HG03432 (cell line): ENCODE measurements at regions not wholly inside any gene's neighbourhood (a gene's known extent, or its start where the extent isn't known, plus 50 kb on each side); places are given as distances from the start of the nearest gene placed in this dataset.

Experiments
- ATAC-seq: cut with Tn5 transposase; IDR thresholded peaks from one replicate; pipeline ENCODE4 v1.9.1; 2021; ENCODE audit warnings: mild to moderate bottlenecking, moderate library complexity; ENCODE audit not compliant: unreplicated experiment

GRCh38 chrX:39381422-39381821, 580.2 kb downstream of the MID1IP1 start:
- no peak for ATAC-seq

GRCh38 chrX:39384996-39385395, 583.7 kb downstream of the MID1IP1 start:
- ATAC-seq, result no peak

- ATAC-seq, result no peak
These were observed 587.5 kb downstream of the MID1IP1 start for GRCh38 chrX:39388730-39389129.

DNA sequence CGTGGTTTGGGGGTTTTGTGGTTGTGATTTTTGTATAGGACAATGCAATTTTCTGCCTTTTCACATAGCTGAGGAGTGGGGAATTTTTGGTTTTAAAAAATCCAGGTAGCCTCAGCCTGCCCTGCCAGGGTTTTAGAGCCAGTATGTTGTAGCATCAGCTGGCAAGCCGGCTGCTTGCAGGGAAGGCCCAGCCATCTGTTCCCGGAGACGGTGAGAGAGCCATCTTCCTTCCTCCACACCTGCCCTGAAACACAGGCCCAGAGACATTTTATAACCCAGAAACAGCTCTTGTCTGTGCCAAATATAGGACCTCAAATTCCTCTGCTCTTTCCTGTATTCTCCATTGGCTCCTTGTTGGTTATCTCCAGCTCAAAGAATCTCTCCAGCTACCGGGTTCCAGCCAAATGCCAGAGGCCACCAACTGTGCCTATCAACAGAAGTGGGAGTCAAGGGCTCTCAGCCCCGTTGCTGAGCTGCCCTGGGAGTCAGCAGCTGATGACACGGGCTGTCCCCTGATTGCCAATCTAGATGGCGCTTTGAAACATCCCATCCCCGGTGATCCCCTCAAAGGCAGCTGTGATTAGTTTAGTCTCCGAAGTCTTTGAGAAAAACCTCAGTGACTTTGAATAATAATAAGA, 595.2 kb downstream of the MID1IP1 start:
- ATAC-seq, result no peak

DNA sequence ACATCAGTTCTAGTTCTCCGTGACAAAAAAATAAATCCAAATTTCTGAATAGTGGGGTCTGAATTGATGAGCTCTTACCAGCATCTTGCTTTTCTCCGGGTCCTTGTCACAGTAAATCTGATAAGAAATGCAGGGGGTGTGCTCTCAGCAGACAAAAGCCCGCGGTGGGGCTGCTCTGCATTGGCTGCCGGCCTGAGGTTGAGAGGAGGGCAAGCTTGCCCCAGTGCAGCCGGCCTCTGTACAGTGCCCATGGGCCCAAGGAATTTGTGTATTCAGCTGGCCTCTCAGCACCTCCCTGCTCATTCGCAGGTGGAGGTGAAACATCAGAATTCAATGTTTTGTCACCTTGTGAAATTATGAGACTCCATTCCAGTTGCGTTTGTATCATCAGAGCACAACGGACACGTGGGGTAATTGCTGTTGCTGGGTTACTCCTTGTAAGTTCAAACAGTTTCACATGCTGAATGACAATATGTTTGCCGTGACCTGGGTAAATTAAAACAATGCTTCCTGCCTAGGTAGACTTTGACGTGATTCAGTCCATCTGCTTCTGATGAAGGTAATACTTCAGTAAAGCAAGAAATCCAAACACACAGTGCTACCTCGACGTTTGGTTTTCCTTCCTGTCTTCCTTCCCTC, 596.4 kb downstream of the MID1IP1 start:
- ATAC-seq, result no peak

DNA sequence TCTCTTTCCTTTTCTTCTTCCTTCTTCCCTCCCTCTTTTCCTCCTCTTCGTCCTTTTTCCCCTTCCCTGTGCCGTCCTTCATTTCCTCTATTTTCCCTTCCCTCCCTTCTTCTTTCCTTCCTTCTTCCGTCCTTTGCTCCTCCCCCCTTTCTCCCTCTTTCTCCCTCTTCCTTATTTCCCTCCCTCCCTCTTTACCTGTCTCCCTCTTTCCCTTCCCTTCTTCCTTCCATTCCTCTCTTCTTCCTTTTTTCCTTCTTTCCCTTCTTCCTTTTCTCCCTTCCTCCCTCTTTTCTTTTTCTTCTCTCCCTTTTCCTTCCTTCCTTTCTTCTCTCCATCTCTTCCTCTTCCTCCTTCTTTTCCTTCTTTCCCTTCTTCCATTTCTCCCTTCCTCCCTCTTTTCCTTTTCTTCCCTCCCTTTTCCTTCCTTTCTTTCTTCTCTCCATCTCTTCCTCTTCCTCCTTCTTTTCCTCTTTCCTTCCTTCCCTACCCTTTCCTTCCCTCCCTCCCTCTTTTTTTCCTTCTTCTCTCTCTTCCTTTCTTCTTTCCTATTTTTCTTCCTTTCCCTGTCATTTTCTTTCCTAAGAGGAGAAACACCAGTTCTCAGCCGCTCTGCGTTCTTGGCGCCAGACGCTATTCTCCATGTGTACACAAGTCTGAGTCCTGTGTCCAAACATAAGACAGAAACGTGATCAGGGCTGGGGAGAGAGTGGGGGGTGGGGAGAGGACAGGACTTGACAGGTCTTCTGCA, 597.1 kb downstream of the MID1IP1 start:
- ATAC-seq, result no peak

GRCh38 chrX:39398963-39399261, 597.7 kb downstream of the MID1IP1 start:
- ATAC-seq, result no peak

GRCh38 chrX:39399387-39399786, 598.1 kb downstream of the MID1IP1 start:
- ATAC-seq, result no peak

- ATAC-seq, result no peak
These were observed 600.3 kb downstream of the MID1IP1 start for GRCh38 chrX:39401483-39402110.

DNA sequence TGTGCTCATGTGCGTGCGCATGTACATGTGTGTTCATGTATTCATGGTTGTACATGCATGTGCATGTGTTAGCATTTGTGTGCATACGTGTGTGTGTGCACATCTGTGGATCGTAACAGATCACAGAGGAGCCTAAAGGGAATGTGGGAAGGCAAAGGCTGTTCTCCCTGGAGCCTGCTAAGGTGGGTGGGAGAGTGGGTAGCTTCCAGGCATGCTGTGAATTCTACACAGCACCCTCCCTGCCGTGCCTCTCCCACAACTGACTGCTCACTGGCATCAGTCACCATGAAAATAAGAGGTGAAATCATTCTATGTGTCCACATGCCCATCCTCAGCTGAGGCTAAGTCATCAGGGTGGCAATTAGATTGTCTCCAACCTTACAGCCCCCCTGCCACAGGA, 600.9 kb downstream of the MID1IP1 start:
- ATAC-seq, result no peak

GRCh38 chrX:39406799-39407198, 605.5 kb downstream of the MID1IP1 start:
- ATAC-seq, result no peak

- no peak for ATAC-seq
These were observed 608.1 kb downstream of the MID1IP1 start for GRCh38 chrX:39409246-39409917.

GRCh38 chrX:39414290-39414854, 613.1 kb downstream of the MID1IP1 start:
- no peak for ATAC-seq

DNA sequence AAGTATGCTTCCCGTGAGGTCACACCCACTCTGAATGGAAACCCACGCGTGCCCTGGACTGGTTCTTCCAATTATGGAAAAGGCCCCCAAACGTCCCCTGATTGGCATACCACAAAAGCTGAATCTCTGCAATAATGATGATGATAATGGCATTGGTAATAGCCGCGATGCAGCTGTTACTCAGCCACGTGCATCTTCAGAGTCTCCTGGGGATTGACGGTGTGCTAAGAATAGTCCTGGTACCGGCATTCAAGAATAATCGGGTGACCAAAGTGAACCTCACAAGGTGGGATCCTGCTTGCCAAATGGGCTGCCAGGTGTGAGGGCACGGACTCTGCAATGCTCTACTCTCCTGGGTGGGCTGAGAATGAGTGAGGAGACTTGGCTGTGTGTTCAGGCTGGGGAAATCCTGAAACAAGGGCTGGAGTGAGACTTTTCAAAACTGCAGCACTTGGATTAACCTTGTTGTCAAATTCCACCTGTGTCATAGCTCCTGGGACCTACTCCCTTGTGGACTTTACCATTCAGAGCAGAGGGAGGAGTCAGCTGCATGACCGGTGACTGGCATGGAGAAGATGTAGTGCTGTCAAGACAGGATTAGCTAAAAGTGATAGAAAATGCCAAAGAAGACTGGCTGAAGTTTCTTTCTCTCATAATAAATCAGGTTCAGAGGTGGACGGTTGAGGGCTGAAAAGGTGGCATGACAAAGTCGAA, 615.4 kb downstream of the MID1IP1 start:
- ATAC-seq, result no peak

GRCh38 chrX:39418254-39418704, 617.0 kb downstream of the MID1IP1 start:
- no peak for ATAC-seq

DNA sequence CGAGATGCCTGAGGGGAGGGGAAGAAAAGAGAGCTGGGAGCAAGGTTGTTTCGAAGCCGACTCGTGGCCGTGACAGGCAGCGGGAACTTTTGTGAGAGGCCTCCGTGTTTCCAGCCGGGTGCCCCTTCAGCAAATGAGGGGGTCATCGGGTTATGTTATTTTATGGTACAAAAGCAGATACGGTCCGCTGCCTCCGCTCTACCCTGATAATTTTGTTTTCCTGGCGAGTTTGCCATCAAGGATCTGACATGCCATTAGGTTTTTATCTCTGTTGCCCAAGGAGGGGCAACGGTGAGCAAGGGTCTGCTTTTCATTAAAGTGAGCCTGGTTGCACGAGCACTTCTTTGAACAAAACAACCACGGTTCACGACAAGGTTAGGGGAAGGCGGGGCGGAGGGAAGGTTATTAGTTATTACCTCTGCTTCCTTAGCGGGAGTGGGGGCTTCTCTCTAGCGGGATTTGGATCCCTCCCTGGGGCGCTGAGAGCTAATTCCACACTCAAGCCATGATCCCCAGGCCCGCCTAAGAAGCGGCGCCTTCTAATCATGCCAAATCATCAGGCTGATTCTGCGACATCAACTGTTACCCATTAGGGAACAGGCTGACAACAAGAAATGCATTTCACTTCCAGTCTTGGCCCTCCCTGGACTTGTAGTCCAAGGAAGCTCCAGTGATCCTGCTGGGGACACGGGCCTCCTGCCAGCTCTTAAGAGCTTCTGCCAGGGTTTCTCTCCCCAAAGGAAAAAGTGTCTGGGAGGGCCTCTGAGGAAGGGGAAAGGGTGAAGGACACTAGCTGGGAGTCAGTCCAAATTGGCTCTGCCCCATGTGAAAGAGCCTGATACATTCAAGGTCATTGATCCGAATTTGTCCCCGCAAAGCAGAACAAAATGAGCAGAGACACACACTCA, 617.7 kb downstream of the MID1IP1 start:
- no peak for ATAC-seq

DNA sequence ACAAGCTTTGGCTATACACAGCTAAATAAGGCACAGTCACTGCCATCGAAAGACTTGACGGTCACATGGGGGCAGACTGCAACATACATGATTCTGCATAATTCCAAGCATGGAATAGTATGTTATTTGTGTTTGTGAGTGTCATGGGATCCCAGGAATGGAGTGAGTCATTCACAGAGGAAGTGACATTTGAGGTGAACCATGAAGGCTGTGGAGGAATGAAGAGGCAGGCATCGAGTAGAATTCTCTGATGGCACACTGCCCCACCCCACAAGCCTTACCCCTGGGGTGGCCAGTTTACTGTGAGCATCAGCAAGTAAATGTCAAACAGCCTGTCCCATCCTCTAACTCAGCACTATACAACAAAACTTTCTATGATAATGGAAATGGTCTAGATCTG, 619.7 kb downstream of the MID1IP1 start:
- no peak for ATAC-seq

DNA sequence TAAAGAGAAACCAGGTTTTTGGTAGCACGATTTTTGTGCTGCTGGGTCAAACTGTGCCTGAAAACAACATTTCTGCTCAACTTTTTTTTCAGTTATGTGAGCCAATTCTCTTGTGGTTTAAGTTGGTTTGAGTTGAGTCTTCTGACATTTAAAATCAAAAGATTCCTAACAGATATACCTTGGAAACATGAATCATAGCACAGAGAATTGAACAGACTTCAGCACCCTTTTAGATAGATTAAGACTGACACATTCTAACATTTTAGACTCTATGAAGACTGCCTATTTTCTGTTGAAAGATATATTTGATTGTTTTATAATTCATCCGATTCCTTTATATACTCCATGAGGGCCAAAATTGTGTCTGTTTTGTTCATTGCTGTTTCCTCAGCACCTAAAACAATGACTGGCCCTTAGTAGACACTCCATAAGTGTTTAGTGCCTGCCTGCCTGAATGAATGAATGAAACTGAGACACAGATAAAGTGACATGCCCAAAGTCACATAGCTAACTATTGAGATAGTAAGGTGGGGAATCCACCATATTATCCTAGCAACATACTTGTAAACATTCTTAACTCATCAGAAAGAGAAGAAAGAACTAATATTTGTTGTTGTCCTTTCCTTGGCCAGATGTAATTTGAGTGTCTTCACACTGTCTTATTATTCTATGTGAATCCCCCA, 624.0 kb downstream of the MID1IP1 start:
- no peak for ATAC-seq

DNA sequence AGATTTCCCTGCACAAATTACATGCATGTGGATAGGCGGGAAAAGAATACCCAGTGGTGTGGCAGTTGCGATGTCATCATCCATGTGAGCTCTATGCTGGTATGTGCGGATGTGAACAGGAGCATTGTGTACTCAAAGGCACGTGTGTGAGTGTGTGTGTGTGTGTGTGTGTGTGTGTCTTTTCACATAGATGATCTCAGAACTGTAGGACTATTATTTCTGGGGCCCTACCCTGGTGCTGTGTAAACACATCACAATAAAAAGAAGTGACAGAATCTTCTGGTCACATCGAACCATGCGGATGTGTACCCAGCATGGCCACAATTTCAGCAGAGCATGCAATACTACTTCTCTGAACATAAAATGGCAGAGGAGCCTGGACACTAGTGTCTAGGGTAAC, 624.8 kb downstream of the MID1IP1 start:
- no peak for ATAC-seq
